ENCODE measurements at regions not wholly inside any gene's neighbourhood (a gene's known extent, or its start where the extent isn't known, plus 50 kb on each side); places are given as distances from the start of the nearest gene placed in this dataset.

DNA sequence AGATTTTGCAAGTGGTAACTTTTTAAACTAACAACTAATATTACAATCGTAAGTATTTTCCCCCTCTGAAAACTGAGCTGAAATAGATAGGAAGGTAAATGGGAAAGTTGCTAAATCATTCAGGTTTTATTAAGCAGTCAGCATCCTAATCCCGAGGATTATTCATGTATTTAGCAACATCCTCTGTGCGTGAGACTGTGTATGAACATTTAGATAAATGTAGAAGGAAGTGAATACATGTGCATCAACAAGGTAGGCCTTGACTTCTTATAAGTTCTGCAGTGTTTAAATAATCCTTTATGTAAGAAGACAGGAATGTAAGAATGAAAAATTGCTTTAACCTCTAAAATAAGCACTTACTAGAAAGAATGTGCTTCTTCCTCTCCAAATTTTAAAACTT is 745.9 kb upstream of the TENM4 start:
- POLR2A ChIA-PET: no interaction called here
- no peak for DNase-seq (ENCODE audit: extremely low spot score)
- CTCF ChIA-PET: interaction anchor here (1.5 kb wide), 1 partner anchor 13 kb away, joined by 3 read pairs; no protein-coding TSS in a partner anchor
- TF ChIP-seq, protein P1, sequence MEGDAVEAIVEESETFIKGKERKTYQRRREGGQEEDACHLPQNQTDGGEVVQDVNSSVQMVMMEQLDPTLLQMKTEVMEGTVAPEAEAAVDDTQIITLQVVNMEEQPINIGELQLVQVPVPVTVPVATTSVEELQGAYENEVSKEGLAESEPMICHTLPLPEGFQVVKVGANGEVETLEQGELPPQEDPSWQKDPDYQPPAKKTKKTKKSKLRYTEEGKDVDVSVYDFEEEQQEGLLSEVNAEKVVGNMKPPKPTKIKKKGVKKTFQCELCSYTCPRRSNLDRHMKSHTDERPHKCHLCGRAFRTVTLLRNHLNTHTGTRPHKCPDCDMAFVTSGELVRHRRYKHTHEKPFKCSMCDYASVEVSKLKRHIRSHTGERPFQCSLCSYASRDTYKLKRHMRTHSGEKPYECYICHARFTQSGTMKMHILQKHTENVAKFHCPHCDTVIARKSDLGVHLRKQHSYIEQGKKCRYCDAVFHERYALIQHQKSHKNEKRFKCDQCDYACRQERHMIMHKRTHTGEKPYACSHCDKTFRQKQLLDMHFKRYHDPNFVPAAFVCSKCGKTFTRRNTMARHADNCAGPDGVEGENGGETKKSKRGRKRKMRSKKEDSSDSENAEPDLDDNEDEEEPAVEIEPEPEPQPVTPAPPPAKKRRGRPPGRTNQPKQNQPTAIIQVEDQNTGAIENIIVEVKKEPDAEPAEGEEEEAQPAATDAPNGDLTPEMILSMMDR (IDR thresholded peaks at IDR 0.05; ENCODE audit: control extremely low read depth, extremely low read depth, low read depth, missing control alignments): no peak

- no peak for DNase-seq (ENCODE audit: extremely low spot score)
- POLR2A ChIA-PET: no interaction called here
- TF ChIP-seq, protein P1 (IDR thresholded peaks at IDR 0.05; ENCODE audit: control extremely low read depth, extremely low read depth, low read depth, missing control alignments): no peak
- CTCF ChIA-PET: no interaction called here
Measured at GRCh38 chr11:80182901-80183300, 742.1 kb upstream of the TENM4 start.

DNA sequence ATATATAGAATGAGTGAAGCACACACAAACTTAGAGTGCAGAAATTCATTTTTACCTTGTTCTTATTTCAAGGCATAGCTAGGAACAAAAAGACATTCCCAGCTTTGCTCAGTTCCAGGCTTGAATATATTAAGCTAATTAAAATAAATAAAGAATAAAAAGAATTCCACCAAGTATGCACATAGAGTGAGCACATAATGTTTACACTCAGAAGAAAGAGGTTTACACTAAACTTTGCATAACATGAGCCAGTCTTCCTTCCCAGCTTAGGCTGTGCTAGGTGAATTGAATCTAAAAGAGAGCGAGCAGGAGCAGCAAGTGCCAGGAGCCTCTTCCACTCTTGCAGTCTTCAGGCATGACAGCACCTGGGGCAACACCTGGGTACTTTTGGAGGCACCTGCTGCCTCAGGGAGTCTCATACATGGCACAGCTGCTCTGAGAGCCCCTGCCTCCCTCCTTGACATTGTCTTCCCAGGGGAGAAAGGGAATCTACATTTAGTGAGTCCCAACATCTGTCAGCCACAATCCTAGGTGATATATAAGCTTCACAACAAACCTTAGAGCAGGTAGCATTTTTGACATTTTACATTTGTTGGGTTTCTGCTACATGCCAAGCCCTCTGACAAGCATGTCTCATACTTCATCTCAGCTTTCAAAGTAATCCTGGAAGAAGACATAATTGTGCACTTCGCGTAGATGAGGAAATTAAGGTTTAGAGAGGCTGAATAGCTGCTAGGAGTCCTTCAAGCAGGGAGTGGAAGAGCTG is 732.7 kb upstream of the TENM4 start:
- no peak for DNase-seq (ENCODE audit: extremely low spot score)
- TF ChIP-seq, protein P1 (IDR thresholded peaks at IDR 0.05; ENCODE audit: control extremely low read depth, extremely low read depth, low read depth, missing control alignments): no peak
- POLR2A ChIA-PET: no interaction called here
- CTCF ChIA-PET: interaction anchor here (1.2 to 1.9 kb wide), 3 partner anchors 11 to 21 kb away, joined by 3 to 4 read pairs (median 4); no protein-coding TSS in a partner anchor

DNA sequence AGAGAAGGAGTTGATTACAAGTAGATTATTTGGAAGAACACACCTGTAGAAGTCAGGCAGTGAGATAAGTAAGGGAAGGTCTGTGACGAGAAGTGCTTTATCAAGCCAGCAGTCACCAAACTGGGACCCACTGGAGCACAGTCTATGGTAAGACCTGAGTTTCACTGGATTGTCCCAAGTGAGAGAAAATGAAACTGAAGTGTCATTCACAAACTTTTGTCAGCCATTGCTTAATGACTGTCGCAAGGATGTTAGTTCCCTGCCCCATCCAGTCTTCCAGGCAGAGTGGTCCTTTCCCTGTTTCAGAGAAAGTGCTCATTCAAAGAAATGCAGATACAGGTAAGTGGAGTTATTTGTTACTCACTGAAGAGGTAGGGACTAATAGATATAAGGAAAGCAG is 728.0 kb upstream of the TENM4 start:
- TF ChIP-seq, protein P1 (IDR thresholded peaks at IDR 0.05; ENCODE audit: control extremely low read depth, extremely low read depth, low read depth, missing control alignments): no peak
- ChIA-PET POLR2A (no interaction called here), CTCF (no interaction called here)
- DNase-seq (ENCODE audit: extremely low spot score): no peak

DNA sequence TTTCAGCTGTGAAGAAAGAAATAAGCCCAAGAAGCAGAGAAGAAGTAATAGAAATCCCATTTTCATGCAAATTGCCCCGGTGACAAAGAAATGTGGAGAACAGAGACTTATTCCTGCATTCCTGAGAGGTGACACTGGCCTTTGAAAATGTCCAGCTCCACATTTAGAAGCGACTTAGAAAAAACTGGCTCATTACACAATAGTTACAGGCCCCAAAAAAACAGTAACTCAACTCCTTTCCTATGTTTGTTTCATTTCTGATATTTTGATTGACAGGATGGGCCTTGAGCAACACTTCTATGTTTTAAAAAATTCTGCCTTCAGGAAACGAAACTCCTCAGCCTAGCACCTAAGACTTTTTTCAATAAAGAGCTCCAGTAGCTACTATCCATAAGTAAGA is 726.9 kb upstream of the TENM4 start:
- ChIA-PET CTCF (no interaction called here), POLR2A (no interaction called here)
- TF ChIP-seq, protein P1 (IDR thresholded peaks at IDR 0.05; ENCODE audit: control extremely low read depth, extremely low read depth, low read depth, missing control alignments): no peak
- no peak for DNase-seq (ENCODE audit: extremely low spot score)

- POLR2A ChIA-PET: no interaction called here
- CTCF ChIA-PET: interaction anchor here (1.1 to 1.6 kb wide), 2 partner anchors 10 to 12 kb away, joined by 3 to 5 read pairs; no protein-coding TSS in a partner anchor
- TF ChIP-seq, protein P1 (IDR thresholded peaks at IDR 0.05; ENCODE audit: control extremely low read depth, extremely low read depth, low read depth, missing control alignments): no peak
- no peak for DNase-seq (ENCODE audit: extremely low spot score)
Measured at GRCh38 chr11:80165744-80166143, 724.9 kb upstream of the TENM4 start.
